SK-N-SH (cell line): ENCODE measurements at regions not wholly inside any gene's neighbourhood (a gene's known extent, or its start where the extent isn't known, plus 50 kb on each side); places are given as distances from the start of the nearest gene placed in this dataset.

Source experiments
- CTCF ChIA-PET: fragments of 300-600, 350-600 bp; formaldehyde crosslinking; extraction: SDS; loops from one replicate; lab custom pipeline; 2021; lab: Yijun Ruan, JAX
- POLR2A ChIA-PET: fragments of 350-600 bp; sonication (Branson Sonifier 250); formaldehyde crosslinking; extraction: SDS; loops from one replicate; lab custom pipeline; 2020; ENCODE audit warnings: antibody characterized with exemption, inconsistent platforms; lab: Yijun Ruan, JAX
- DNase-seq: peaks from one replicate; pipeline ENCODE4 v3.0.0; 2012
- H2AFZ ChIP-seq: fragments of 200-600 bp; sonication (generic); 2 replicates; pipeline ENCODE4 v1.8.1; 2016; ENCODE audit warnings: antibody characterized with exemption, mild to moderate bottlenecking, low read depth
- H3F3A ChIP-seq: fragments of 200-600 bp; sonication (generic); replicated peaks from 2 replicates; pipeline ENCODE3; 2016; ENCODE audit warnings: antibody characterized with exemption, mild to moderate bottlenecking; ENCODE audit not compliant: insufficient read depth
- H3K27ac ChIP-seq, 2 experiments: fragments of 200-500 bp in 1 of 2; fragments of 200-600 bp in 1 of 2; sonication (Bioruptor generic) in 1 of 2; sonication (generic), shearing (Covaris generic) in 1 of 2; 2 replicates each; pipeline versions ENCODE4 v1.5.1 to v1.6.1; 2014 to 2016; ENCODE audit warnings: low read depth in 2 of 2, inconsistent platforms in 1 of 2, low read length in 1 of 2, mild to moderate bottlenecking in 1 of 2, mixed read lengths in 1 of 2
- H3K27me3 ChIP-seq: fragments of 200-600 bp; sonication (generic), shearing (Covaris generic); 2 replicates; pipeline ENCODE4 v1.6.1; 2016; ENCODE audit warnings: mixed run types; ENCODE audit not compliant: insufficient read depth
- H3K36me3 ChIP-seq, 2 experiments: fragments of 200-500 bp in 1 of 2; fragments of 200-600 bp in 1 of 2; sonication (Bioruptor generic) in 1 of 2; sonication (generic) in 1 of 2; replicated peaks in 1 of 2; 2 replicates each; pipeline versions ENCODE3 to v1.5.1; 2014 to 2016; ENCODE audit warnings: low read length in 1 of 2, mild to moderate bottlenecking in 1 of 2; ENCODE audit not compliant: insufficient read depth in 2 of 2, control insufficient read depth in 1 of 2
- H3K4me1 ChIP-seq, 2 experiments: fragments of 200-500 bp in 1 of 2; fragments of 200-600 bp in 1 of 2; sonication (Bioruptor generic) in 1 of 2; sonication (generic), shearing (Covaris generic) in 1 of 2; 2 replicates each; pipeline versions ENCODE4 v1.5.1 to v1.6.1; 2014 to 2016; ENCODE audit warnings: low read depth in 1 of 2, low read length in 1 of 2, mixed run types in 1 of 2; ENCODE audit not compliant: insufficient read depth in 2 of 2, control insufficient read depth in 1 of 2
- H3K4me2 ChIP-seq: fragments of 200-600 bp; sonication (generic), shearing (Covaris generic); 2 replicates; pipeline ENCODE4 v1.6.1; 2017; ENCODE audit warnings: mixed run types
- H3K4me3 ChIP-seq, 2 experiments: fragments of 200-500 bp in 1 of 2; fragments of 200-600 bp in 1 of 2; sonication (Bioruptor generic) in 1 of 2; sonication (generic), shearing (Covaris generic) in 1 of 2; 2 replicates each; pipeline versions ENCODE4 v1.5.1 to v1.8.1; 2014 to 2016; ENCODE audit warnings: low read depth in 2 of 2, inconsistent platforms in 1 of 2, low read length in 1 of 2, mild to moderate bottlenecking in 1 of 2, mixed read lengths in 1 of 2, moderate library complexity in 1 of 2
- H3K79me2 ChIP-seq: fragments of 200-600 bp; sonication (generic); 2 replicates; pipeline ENCODE4 v1.8.1; 2017; ENCODE audit warnings: mild to moderate bottlenecking; ENCODE audit not compliant: insufficient read depth
- H3K9ac ChIP-seq: fragments of 200-600 bp; sonication (generic); 2 replicates; pipeline ENCODE4 v1.6.1; 2017; ENCODE audit warnings: mixed run types
- H3K9me2 ChIP-seq: fragments of 200-600 bp; sonication (generic); 2 replicates; pipeline ENCODE4 v1.6.1; 2017; ENCODE audit warnings: mixed run types
- H3K9me3 ChIP-seq: fragments of 200-600 bp; sonication (generic); 2 replicates; pipeline ENCODE4 v1.6.1; 2017; ENCODE audit warnings: mixed run types, mild to moderate bottlenecking, moderate library complexity
- H4K20me1 ChIP-seq: fragments of 200-600 bp; sonication (generic); 2 replicates; pipeline ENCODE4 v1.6.1; 2017; ENCODE audit warnings: mild to moderate bottlenecking, mixed run types; ENCODE audit not compliant: insufficient read depth
- CHD2 ChIP-seq: fragments of 150-350 bp; IDR thresholded peaks from 2 replicates; pipeline ENCODE4 v1.6.1; 2018; ENCODE audit warnings: low read length; ENCODE audit not compliant: partially characterized antibody
- EZH2phosphoT487 ChIP-seq: fragments of 200-600 bp; sonication (generic); IDR thresholded peaks from 2 replicates; pipeline ENCODE4 v1.6.1; 2017; ENCODE audit warnings: low read depth, mixed run types, mild to moderate bottlenecking, antibody characterized with exemption, moderate library complexity, borderline replicate concordance
- FOXJ3 ChIP-seq: sonication (generic); formaldehyde crosslinking; IDR thresholded peaks from 2 replicates; pipeline ENCODE4 v1.5.1; 2020; ENCODE audit warnings: mild to moderate bottlenecking, missing genetic modification reagents
- FOXM1 ChIP-seq: IDR thresholded peaks from 2 replicates; pipeline ENCODE4 v1.4.0; 2012; ENCODE audit warnings: low read depth, mild to moderate bottlenecking
- GABPA ChIP-seq: IDR thresholded peaks from 2 replicates; pipeline ENCODE4 v1.4.0; 2012; ENCODE audit warnings: low read depth, mild to moderate bottlenecking
- MEF2A ChIP-seq: IDR thresholded peaks from 2 replicates; pipeline ENCODE4 v1.4.0; 2012; ENCODE audit warnings: low read depth, borderline replicate concordance
- NFIC ChIP-seq: IDR thresholded peaks from 2 replicates; pipeline ENCODE4 v1.4.0; 2012; ENCODE audit warnings: borderline replicate concordance
- NRF1 ChIP-seq: IDR thresholded peaks from 2 replicates; pipeline ENCODE4 v1.6.1; 2012; ENCODE audit warnings: low read depth, mild to moderate bottlenecking, low read length
- POLR2AphosphoS5 ChIP-seq: IDR thresholded peaks from 2 replicates; pipeline ENCODE4 v1.6.1; 2012; ENCODE audit warnings: low read depth, low read length
- RAD21 ChIP-seq: IDR thresholded peaks from 2 replicates; pipeline ENCODE4 v1.6.1; 2012; ENCODE audit warnings: mild to moderate bottlenecking, low read length
- REST ChIP-seq: IDR thresholded peaks from 2 replicates; pipeline ENCODE4 v1.6.1; 2012; ENCODE audit warnings: mild to moderate bottlenecking, low read depth, low read length, moderate library complexity
- RFX5 ChIP-seq: IDR thresholded peaks from 2 replicates; pipeline ENCODE4 v1.6.1; 2012; ENCODE audit warnings: mild to moderate bottlenecking, improper control_type of control experiment, low read length
- RXRA ChIP-seq: IDR thresholded peaks from 2 replicates; pipeline ENCODE4 v1.4.0; 2012; ENCODE audit warnings: low read depth, mild to moderate bottlenecking, borderline replicate concordance
- SMC3 ChIP-seq: IDR thresholded peaks from 2 replicates; pipeline ENCODE4 v1.6.1; 2012; ENCODE audit warnings: low read depth, low read length, improper control_type of control experiment
- TAF1 ChIP-seq: IDR thresholded peaks from 2 replicates; pipeline ENCODE4 v1.6.1; 2012; ENCODE audit warnings: low read depth, mild to moderate bottlenecking, low read length, moderate library complexity, borderline replicate concordance
- YY1 ChIP-seq: IDR thresholded peaks from 2 replicates; pipeline ENCODE4 v1.4.0; 2012; ENCODE audit warnings: low read depth, mild to moderate bottlenecking
- WGBS: methylation state at CpG from one replicate; pipeline ENCODE4 v1.1.6; 2017; ENCODE audit warnings: low lambda C conversion rate; 5-methylcytosine and 5-hydroxymethylcytosine counted together
- TF ChIP-seq, protein P1 (sequence below): fragments of 200-600 bp; sonication (generic); IDR thresholded peaks from 2 replicates; pipeline ENCODE4 v1.6.1; 2017; ENCODE audit warnings: antibody characterized with exemption, mild to moderate bottlenecking, moderate library complexity
- TF ChIP-seq, protein P2 (sequence below): fragments of 150-350 bp; IDR thresholded peaks from 2 replicates; pipeline ENCODE4 v1.6.1; 2017; ENCODE audit warnings: antibody characterized with exemption, low read length, low read depth, borderline replicate concordance
- TF ChIP-seq, protein P3 (sequence below): IDR thresholded peaks from 2 replicates; pipeline ENCODE4 v1.4.0; 2012; ENCODE audit warnings: low read depth, borderline replicate concordance

DNA sequence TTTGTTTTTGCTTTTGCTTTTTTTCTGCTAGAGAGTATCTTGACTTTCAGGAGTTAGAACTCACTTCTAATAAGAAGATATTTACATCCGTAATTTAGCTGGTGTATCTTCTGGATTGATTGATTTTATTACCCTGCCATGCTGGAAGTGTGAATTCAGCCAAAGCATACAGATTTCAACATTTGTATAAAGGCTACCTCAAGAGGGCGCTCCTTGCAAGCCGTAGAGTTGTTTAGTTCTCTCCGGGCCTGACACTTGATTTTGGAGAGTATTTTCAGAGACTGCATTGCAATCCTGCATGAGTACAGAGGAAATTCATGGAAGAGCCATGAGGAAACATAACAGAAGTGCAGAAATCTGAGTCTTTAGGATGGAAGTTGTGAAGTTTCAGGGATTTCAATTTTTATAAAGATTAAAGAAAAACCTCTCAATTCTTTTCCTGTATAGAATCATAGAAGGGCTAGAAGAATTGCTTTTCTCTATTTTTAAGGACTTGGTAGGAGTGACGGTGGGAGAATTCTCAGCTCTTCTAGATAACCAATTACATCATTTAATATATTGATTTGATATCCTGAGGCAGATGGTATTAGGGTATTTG, 66.7 kb upstream of the TIAM2 start:
- DNase-seq, result peak; percentile 62
- H3K27ac ChIP-seq, result no peak overlapping the region
- no peak overlapping the region for H3K4me2 ChIP-seq
- no peak overlapping the region for H2AFZ ChIP-seq
- no peak overlapping the region for H3K4me3 ChIP-seq
- TF ChIP-seq RAD21 (peak; percentile 97), SMC3 (peak; percentile 87), MEF2A (no peak), EZH2phosphoT487 (no peak)
- TF ChIP-seq, protein P1, sequence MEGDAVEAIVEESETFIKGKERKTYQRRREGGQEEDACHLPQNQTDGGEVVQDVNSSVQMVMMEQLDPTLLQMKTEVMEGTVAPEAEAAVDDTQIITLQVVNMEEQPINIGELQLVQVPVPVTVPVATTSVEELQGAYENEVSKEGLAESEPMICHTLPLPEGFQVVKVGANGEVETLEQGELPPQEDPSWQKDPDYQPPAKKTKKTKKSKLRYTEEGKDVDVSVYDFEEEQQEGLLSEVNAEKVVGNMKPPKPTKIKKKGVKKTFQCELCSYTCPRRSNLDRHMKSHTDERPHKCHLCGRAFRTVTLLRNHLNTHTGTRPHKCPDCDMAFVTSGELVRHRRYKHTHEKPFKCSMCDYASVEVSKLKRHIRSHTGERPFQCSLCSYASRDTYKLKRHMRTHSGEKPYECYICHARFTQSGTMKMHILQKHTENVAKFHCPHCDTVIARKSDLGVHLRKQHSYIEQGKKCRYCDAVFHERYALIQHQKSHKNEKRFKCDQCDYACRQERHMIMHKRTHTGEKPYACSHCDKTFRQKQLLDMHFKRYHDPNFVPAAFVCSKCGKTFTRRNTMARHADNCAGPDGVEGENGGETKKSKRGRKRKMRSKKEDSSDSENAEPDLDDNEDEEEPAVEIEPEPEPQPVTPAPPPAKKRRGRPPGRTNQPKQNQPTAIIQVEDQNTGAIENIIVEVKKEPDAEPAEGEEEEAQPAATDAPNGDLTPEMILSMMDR, result peak; percentile 80
- TF ChIP-seq, all 33 proteins: peak for 3
- Histone ChIP-seq H3K27me3 (no peaks in the 10 kb centered on the region), H3K9me3 (no peaks in the 10 kb centered on the region), H3K79me2 (no peaks in the 10 kb centered on the region), H4K20me1 (no peaks in the 10 kb centered on the region), H3K9ac (no peak overlapping the region), H3K4me1 (peaks cover 33 to 39% of the 10 kb centered on the region in 2 experiments), H3K36me3 (no peaks in the 10 kb centered on the region), H3K9me2 (no peaks in the 10 kb centered on the region), H3F3A (peaks cover 22% of the 10 kb centered on the region)
- POLR2A ChIA-PET, result no interaction called here
- CTCF ChIA-PET, result interaction anchor here (0.6 to 8.1 kb wide), 52 partner anchors 8 to 567 kb away, joined by 3 to 132 read pairs (median 4); partner anchors contain the start of gene CLDN20
- WGBS, result 22% methylated on average over 5 of the region's 5 CpGs

GRCh38 chr6:154930451-154930851, 64.7 kb upstream of the TIAM2 start:
- H3K36me3 ChIP-seq, result no peaks in the 10 kb centered on the region
- no peak overlapping the region for H3K9ac ChIP-seq
- ChIA-PET POLR2A (no interaction called here), CTCF (interaction anchor here (0.9 to 8.1 kb wide), 5 partner anchors 63 to 317 kb away, joined by 3 to 132 read pairs (median 12); no protein-coding TSS in a partner anchor)
- no peak overlapping the region for H3K4me3 ChIP-seq
- TF ChIP-seq FOXJ3 (no peak), POLR2AphosphoS5 (no peak), YY1 (no peak), RFX5 (no peak), GABPA (no peak), RXRA (no peak), NFIC (no peak), NRF1 (no peak), FOXM1 (no peak), TAF1 (no peak), REST (no peak), CHD2 (no peak), RAD21 (no peak)
- TF ChIP-seq, protein P2, sequence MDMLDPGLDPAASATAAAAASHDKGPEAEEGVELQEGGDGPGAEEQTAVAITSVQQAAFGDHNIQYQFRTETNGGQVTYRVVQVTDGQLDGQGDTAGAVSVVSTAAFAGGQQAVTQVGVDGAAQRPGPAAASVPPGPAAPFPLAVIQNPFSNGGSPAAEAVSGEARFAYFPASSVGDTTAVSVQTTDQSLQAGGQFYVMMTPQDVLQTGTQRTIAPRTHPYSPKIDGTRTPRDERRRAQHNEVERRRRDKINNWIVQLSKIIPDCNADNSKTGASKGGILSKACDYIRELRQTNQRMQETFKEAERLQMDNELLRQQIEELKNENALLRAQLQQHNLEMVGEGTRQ, result no peak
- TF ChIP-seq, protein P3, sequence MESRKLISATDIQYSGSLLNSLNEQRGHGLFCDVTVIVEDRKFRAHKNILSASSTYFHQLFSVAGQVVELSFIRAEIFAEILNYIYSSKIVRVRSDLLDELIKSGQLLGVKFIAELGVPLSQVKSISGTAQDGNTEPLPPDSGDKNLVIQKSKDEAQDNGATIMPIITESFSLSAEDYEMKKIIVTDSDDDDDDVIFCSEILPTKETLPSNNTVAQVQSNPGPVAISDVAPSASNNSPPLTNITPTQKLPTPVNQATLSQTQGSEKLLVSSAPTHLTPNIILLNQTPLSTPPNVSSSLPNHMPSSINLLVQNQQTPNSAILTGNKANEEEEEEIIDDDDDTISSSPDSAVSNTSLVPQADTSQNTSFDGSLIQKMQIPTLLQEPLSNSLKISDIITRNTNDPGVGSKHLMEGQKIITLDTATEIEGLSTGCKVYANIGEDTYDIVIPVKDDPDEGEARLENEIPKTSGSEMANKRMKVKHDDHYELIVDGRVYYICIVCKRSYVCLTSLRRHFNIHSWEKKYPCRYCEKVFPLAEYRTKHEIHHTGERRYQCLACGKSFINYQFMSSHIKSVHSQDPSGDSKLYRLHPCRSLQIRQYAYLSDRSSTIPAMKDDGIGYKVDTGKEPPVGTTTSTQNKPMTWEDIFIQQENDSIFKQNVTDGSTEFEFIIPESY, result no peak
- H3F3A ChIP-seq, result peaks cover 27% of the 10 kb centered on the region
- no peaks in the 10 kb centered on the region for H3K9me2 ChIP-seq
- H3K9me3 ChIP-seq, result no peaks in the 10 kb centered on the region
- no peak overlapping the region for H2AFZ ChIP-seq
- no peaks in the 10 kb centered on the region for H3K79me2 ChIP-seq
- peak overlapping the region; percentile 82 to 94; a peak in 2 of 4 replicates for H3K27ac ChIP-seq
- no peaks in the 10 kb centered on the region for H3K27me3 ChIP-seq
- no peak for DNase-seq
- H3K4me2 ChIP-seq, result no peak overlapping the region
- WGBS, result 83% methylated on average over 3 of the region's 6 CpGs
- H4K20me1 ChIP-seq, result no peaks in the 10 kb centered on the region
- peaks cover 31 to 33% of the 10 kb centered on the region in 2 experiments for H3K4me1 ChIP-seq
